Endothelial cell of umbilical vein (primary cell): ENCODE measurements at regions not wholly inside any gene's neighbourhood (a gene's known extent, or its start where the extent isn't known, plus 50 kb on each side); places are given as distances from the start of the nearest gene placed in this dataset.

Experiments used
- BruUV-seq: library from RNA; stranded (reverse); fragments of 400-500 nt; replicated peaks from 2 replicates; lab custom pipeline; 2021; lab: Mats Ljungman, UMichigan
- CTCF ChIA-PET: fragments of 300-600, 350-600 bp; sonication (Branson Sonifier 250); formaldehyde crosslinking; loops from one replicate; lab custom pipeline; 2021; ENCODE audit warnings: antibody characterized with exemption, inconsistent platforms; lab: Charles Lee
- POLR2A ChIA-PET: fragments of 300-600, 350-600 bp; sonication (Branson Sonifier 250); formaldehyde crosslinking; loops from one replicate; lab custom pipeline; 2021; ENCODE audit warnings: antibody characterized with exemption, inconsistent platforms; lab: Charles Lee
- DNase-seq: peaks from one replicate; pipeline ENCODE4 v3.0.0-alpha.2; 2011; ENCODE audit warnings: low read depth, low spot score
- FAIRE-seq: peaks from 2 replicates; lab custom pipeline; 2011; peaks lifted over from hg19 to GRCh38; lab: Jason Lieb, UNC
- H2AFZ ChIP-seq: 2 replicates; pipeline ENCODE4 v1.6.0; 2012; ENCODE audit warnings: low read depth, low read length, control low read depth, inconsistent platforms
- H3K27ac ChIP-seq: 2 replicates; pipeline ENCODE4 v1.5.1; 2011; ENCODE audit warnings: low read depth, mild to moderate bottlenecking, control low read depth, low read length, moderate library complexity; ENCODE audit not compliant: insufficient read depth
- H3K27me3 ChIP-seq, 2 experiments: 2 replicates each; pipeline versions ENCODE4 v1.6.0 to v1.6.1; 2011; ENCODE audit warnings: low read length in 2 of 2, mixed read lengths in 1 of 2; ENCODE audit not compliant: control insufficient read depth in 2 of 2, insufficient read depth in 2 of 2
- H3K36me3 ChIP-seq, 2 experiments: 2 replicates in 1 of 2; 3 replicates in 1 of 2; pipeline ENCODE4 v1.5.1; 2011; ENCODE audit warnings: low read length in 2 of 2, mild to moderate bottlenecking in 1 of 2, moderate library complexity in 1 of 2; ENCODE audit not compliant: control insufficient read depth in 2 of 2, insufficient read depth in 2 of 2; ENCODE audit errors: extremely low read depth in 1 of 2
- H3K4me1 ChIP-seq: 3 replicates; pipeline ENCODE4 v1.5.1; 2011; ENCODE audit warnings: mild to moderate bottlenecking, low read length; ENCODE audit not compliant: control insufficient read depth, insufficient read depth; ENCODE audit errors: extremely low read depth
- H3K4me2 ChIP-seq: 2 replicates; pipeline ENCODE4 v1.6.1; 2011; ENCODE audit warnings: low read length, control low read depth, mixed read lengths; ENCODE audit not compliant: insufficient read depth
- H3K4me3 ChIP-seq, 3 experiments: fragments of 200-600 bp in 1 of 3; sonication (generic), shearing (Covaris generic) in 1 of 3; replicated peaks in 1 of 3; 2 replicates each; pipeline ENCODE4 v1.5.1; 2011 to 2016; ENCODE audit warnings: control low read depth in 3 of 3, low read length in 3 of 3, mild to moderate bottlenecking in 2 of 3, inconsistent platforms in 1 of 3, low read depth in 1 of 3, moderate library complexity in 1 of 3; ENCODE audit not compliant: insufficient read depth in 1 of 3
- H3K79me2 ChIP-seq: 2 replicates; pipeline ENCODE4 v1.6.0; 2012; ENCODE audit warnings: low read length, inconsistent platforms; ENCODE audit not compliant: control insufficient read depth, insufficient read depth
- H3K9ac ChIP-seq: replicated peaks from 2 replicates; pipeline ENCODE3; 2011; ENCODE audit warnings: low read length, control low read depth; ENCODE audit not compliant: insufficient read depth; ENCODE audit errors: extremely low read depth
- H3K9me1 ChIP-seq: replicated peaks from 3 replicates; pipeline ENCODE4 v1.6.0; 2011; ENCODE audit warnings: mild to moderate bottlenecking, low read length; ENCODE audit not compliant: control insufficient read depth, insufficient read depth; ENCODE audit errors: extremely low read depth
- H3K9me3 ChIP-seq: replicated peaks from 2 replicates; pipeline ENCODE4 v1.5.1; 2012; ENCODE audit warnings: low read length, inconsistent platforms; ENCODE audit not compliant: control insufficient read depth, insufficient read depth
- H4K20me1 ChIP-seq: replicated peaks from 2 replicates; pipeline ENCODE3; 2011; ENCODE audit warnings: mild to moderate bottlenecking, low read length; ENCODE audit not compliant: control insufficient read depth, insufficient read depth; ENCODE audit errors: extremely low read depth
- EZH2 ChIP-seq: IDR thresholded peaks from 2 replicates; pipeline ENCODE4 v1.6.1; 2012; ENCODE audit warnings: borderline replicate concordance, low read depth, mild to moderate bottlenecking, moderate library complexity, low read length, inconsistent platforms; ENCODE audit not compliant: severe bottlenecking
- FOS ChIP-seq: IDR thresholded peaks from 2 replicates; pipeline ENCODE4 v1.6.1; 2011; ENCODE audit warnings: mild to moderate bottlenecking, low read length, moderate library complexity, borderline replicate concordance; ENCODE audit not compliant: insufficient read depth
- GATA2 ChIP-seq: IDR thresholded peaks from 2 replicates; pipeline ENCODE4 v1.7.0; 2011; ENCODE audit warnings: low read depth, mild to moderate bottlenecking, moderate library complexity, mixed read lengths, low read length; ENCODE audit not compliant: insufficient read length, insufficient read depth
- JUN ChIP-seq: IDR thresholded peaks from 2 replicates; pipeline ENCODE4 v1.6.1; 2011; ENCODE audit warnings: borderline replicate concordance, low read depth; ENCODE audit not compliant: insufficient read length, insufficient read depth
- MAX ChIP-seq: IDR thresholded peaks from 2 replicates; pipeline ENCODE4 v1.6.1; 2011; ENCODE audit not compliant: insufficient read depth, insufficient read length
- MYC ChIP-seq: IDR thresholded peaks from one replicate; pipeline ENCODE4 v1.6.1; 2011; ENCODE audit warnings: mild to moderate bottlenecking, low read depth, low read length
- POLR2A ChIP-seq: IDR thresholded peaks from 2 replicates; pipeline ENCODE4 v1.6.1; 2012; ENCODE audit warnings: low read depth, mild to moderate bottlenecking, control low read depth, low read length
- POLR2AphosphoS5 ChIP-seq: IDR thresholded peaks from 2 replicates; pipeline ENCODE4 v1.6.1; 2012; ENCODE audit warnings: low read depth, mild to moderate bottlenecking, control low read depth, low read length, moderate library complexity; ENCODE audit not compliant: insufficient read depth
- dilution Hi-C: fragments of 300-500 bp; cut with MboI; formaldehyde crosslinking; loops from one replicate; pipeline ENCODE4 v1.15.0; 2019; ENCODE audit warnings: low sequenced_read_pairs; ENCODE audit not compliant: extremely low pct_ligation_motif_present
- intact Hi-C: fragments of 100-400 bp; cut with micrococcal nuclease; formaldehyde crosslinking; loops from one replicate; pipeline ENCODE4 v1.10.0; 2022
- TF ChIP-seq, protein P1 (sequence below), 2 donors: IDR thresholded peaks; 1 replicate in 1 of 2; 2 replicates in 1 of 2; pipeline ENCODE4 v1.5.1; 2011; ENCODE audit warnings: low read length in 2 of 2, mild to moderate bottlenecking in 2 of 2, moderate library complexity in 2 of 2, control low read depth in 1 of 2, inconsistent platforms in 1 of 2, low read depth in 1 of 2; ENCODE audit not compliant: insufficient read depth in 1 of 2; ENCODE audit errors: extremely low read depth in 1 of 2

GRCh38 chr3:95815828-95816227 is 998.6 kb upstream of the EPHA6 start:
- intact Hi-C loops (no loop called here), dilution Hi-C loops (no loop called here)
- Histone ChIP-seq H3K4me2 (no peak overlapping the region), H3K9ac (no peak overlapping the region), H2AFZ (no peak overlapping the region), H3K4me1 (no peaks in the 10 kb centered on the region), H4K20me1 (no peaks in the 10 kb centered on the region), H3K4me3 (no peak overlapping the region), H3K36me3 (no peaks in the 10 kb centered on the region), H3K9me3 (no peaks in the 10 kb centered on the region), H3K27ac (no peak overlapping the region), H3K9me1 (no peaks in the 10 kb centered on the region), H3K79me2 (no peaks in the 10 kb centered on the region), H3K27me3 (no peaks in the 10 kb centered on the region)
- BruUV-seq, result no TSS peak
- CTCF ChIA-PET, result no interaction called here
- TF ChIP-seq EZH2 (no peak), MYC (no peak), GATA2 (no peak), POLR2AphosphoS5 (no peak), JUN (no peak), POLR2A (no peak), FOS (no peak), MAX (no peak)
- TF ChIP-seq, protein P1, sequence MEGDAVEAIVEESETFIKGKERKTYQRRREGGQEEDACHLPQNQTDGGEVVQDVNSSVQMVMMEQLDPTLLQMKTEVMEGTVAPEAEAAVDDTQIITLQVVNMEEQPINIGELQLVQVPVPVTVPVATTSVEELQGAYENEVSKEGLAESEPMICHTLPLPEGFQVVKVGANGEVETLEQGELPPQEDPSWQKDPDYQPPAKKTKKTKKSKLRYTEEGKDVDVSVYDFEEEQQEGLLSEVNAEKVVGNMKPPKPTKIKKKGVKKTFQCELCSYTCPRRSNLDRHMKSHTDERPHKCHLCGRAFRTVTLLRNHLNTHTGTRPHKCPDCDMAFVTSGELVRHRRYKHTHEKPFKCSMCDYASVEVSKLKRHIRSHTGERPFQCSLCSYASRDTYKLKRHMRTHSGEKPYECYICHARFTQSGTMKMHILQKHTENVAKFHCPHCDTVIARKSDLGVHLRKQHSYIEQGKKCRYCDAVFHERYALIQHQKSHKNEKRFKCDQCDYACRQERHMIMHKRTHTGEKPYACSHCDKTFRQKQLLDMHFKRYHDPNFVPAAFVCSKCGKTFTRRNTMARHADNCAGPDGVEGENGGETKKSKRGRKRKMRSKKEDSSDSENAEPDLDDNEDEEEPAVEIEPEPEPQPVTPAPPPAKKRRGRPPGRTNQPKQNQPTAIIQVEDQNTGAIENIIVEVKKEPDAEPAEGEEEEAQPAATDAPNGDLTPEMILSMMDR (IDR thresholded peaks at IDR 0.05; ENCODE audit: extremely low read depth in 1 of 2, insufficient read depth in 1 of 2, low read depth in 1 of 2, low read length in 2 of 2), result no peak
- DNase-seq, result no peak
- no peak for FAIRE-seq
- POLR2A ChIA-PET, result no interaction called here
